Adipocyte (in vitro differentiated cells): ENCODE measurements at regions not wholly inside any gene's neighbourhood (a gene's known extent, or its start where the extent isn't known, plus 50 kb on each side); places are given as distances from the start of the nearest gene placed in this dataset.

Source experiments
- DNase-seq: peaks from one replicate; pipeline ENCODE4 v3.0.0-alpha.2; 2015; ENCODE audit warnings: low read depth
- H3K27me3 ChIP-seq: replicated peaks from 2 replicates; pipeline ENCODE4 v1.7.0; 2013; ENCODE audit warnings: mild to moderate bottlenecking, low read length, moderate library complexity; ENCODE audit not compliant: control insufficient read depth, insufficient read depth
- H3K36me3 ChIP-seq: 2 replicates; pipeline ENCODE4 v1.7.0; 2013; ENCODE audit warnings: low read length, mild to moderate bottlenecking, moderate library complexity; ENCODE audit not compliant: control insufficient read depth, insufficient read depth, severe bottlenecking
- H3K4me1 ChIP-seq: 2 replicates; pipeline ENCODE4 v1.7.0; 2013; ENCODE audit warnings: mild to moderate bottlenecking, low read length, moderate library complexity; ENCODE audit not compliant: control insufficient read depth, insufficient read depth
- H3K4me3 ChIP-seq: 2 replicates; pipeline ENCODE4 v1.7.0; 2013; ENCODE audit warnings: mild to moderate bottlenecking, low read length, moderate library complexity
- H3K9ac ChIP-seq: 2 replicates; pipeline ENCODE4 v1.7.0; 2013; ENCODE audit warnings: mild to moderate bottlenecking, low read length, moderate library complexity
- H3K9me3 ChIP-seq: 2 replicates; pipeline ENCODE4 v1.7.0; 2013; ENCODE audit warnings: mild to moderate bottlenecking, low read length, moderate library complexity; ENCODE audit not compliant: control insufficient read depth

- no peak for DNase-seq
- no peaks in the 10 kb centered on the region for H3K36me3 ChIP-seq
Measured at GRCh38 chr1:194602184-194602583, 1415.8 kb upstream of the B3GALT2 start.

GRCh38 chr1:194600716-194601115 lies 1414.3 kb upstream of the B3GALT2 start:
- no peak for DNase-seq
- no peaks in the 10 kb centered on the region for H3K9me3 ChIP-seq
- H3K36me3 ChIP-seq, result no peaks in the 10 kb centered on the region
- H3K9ac ChIP-seq, result no peak overlapping the region
- H3K4me3 ChIP-seq, result no peak overlapping the region
- H3K4me1 ChIP-seq, result no peaks in the 10 kb centered on the region
- H3K27me3 ChIP-seq, result no peaks in the 10 kb centered on the region

More at GRCh38 chr1:194602184-194602583, 1415.8 kb upstream of the B3GALT2 start:
- Histone ChIP-seq H3K4me1 (no peaks in the 10 kb centered on the region), H3K27me3 (no peaks in the 10 kb centered on the region), H3K9ac (no peak overlapping the region), H3K9me3 (no peaks in the 10 kb centered on the region), H3K4me3 (no peak overlapping the region)

GRCh38 chr1:194598098-194598497 lies 1411.7 kb upstream of the B3GALT2 start:
- no peaks in the 10 kb centered on the region for H3K4me1 ChIP-seq
- H3K27me3 ChIP-seq, result no peaks in the 10 kb centered on the region
- H3K9ac ChIP-seq, result no peak overlapping the region
- DNase-seq, result no peak
- no peak overlapping the region for H3K4me3 ChIP-seq
- no peaks in the 10 kb centered on the region for H3K9me3 ChIP-seq
- H3K36me3 ChIP-seq, result no peaks in the 10 kb centered on the region

GRCh38 chr1:194586302-194586701 lies 1399.9 kb upstream of the B3GALT2 start:
- Histone ChIP-seq H3K36me3 (no peaks in the 10 kb centered on the region), H3K4me1 (no peaks in the 10 kb centered on the region), H3K9ac (no peak overlapping the region), H3K9me3 (peaks cover 7% of the 10 kb centered on the region), H3K4me3 (no peak overlapping the region), H3K27me3 (no peaks in the 10 kb centered on the region)
- peak; percentile 36 for DNase-seq

- H3K9ac ChIP-seq, result no peak overlapping the region
- H3K9me3 ChIP-seq, result peaks cover 7% of the 10 kb centered on the region
- no peaks in the 10 kb centered on the region for H3K27me3 ChIP-seq
- H3K4me1 ChIP-seq, result no peaks in the 10 kb centered on the region
- H3K36me3 ChIP-seq, result no peaks in the 10 kb centered on the region
- H3K4me3 ChIP-seq, result no peak overlapping the region
- no peak for DNase-seq
Measured at GRCh38 chr1:194584052-194584451, 1397.6 kb upstream of the B3GALT2 start.

GRCh38 chr1:194570476-194570875 lies 1384.1 kb upstream of the B3GALT2 start:
- Histone ChIP-seq H3K4me1 (no peaks in the 10 kb centered on the region), H3K4me3 (no peak overlapping the region), H3K9me3 (peaks cover 4% of the 10 kb centered on the region), H3K9ac (no peak overlapping the region), H3K36me3 (no peaks in the 10 kb centered on the region), H3K27me3 (no peaks in the 10 kb centered on the region)
- peak; percentile 66 for DNase-seq

GRCh38 chr1:194568610-194569009 lies 1382.2 kb upstream of the B3GALT2 start:
- peak; percentile 15 for DNase-seq
- Histone ChIP-seq H3K27me3 (no peaks in the 10 kb centered on the region), H3K4me3 (no peak overlapping the region), H3K4me1 (no peaks in the 10 kb centered on the region), H3K9me3 (peaks cover 4% of the 10 kb centered on the region), H3K36me3 (no peaks in the 10 kb centered on the region), H3K9ac (no peak overlapping the region)

GRCh38 chr1:194548071-194548470 lies 1361.7 kb upstream of the B3GALT2 start:
- DNase-seq, result peak; percentile 6
- no peak overlapping the region for H3K9ac ChIP-seq
- no peaks in the 10 kb centered on the region for H3K4me1 ChIP-seq
- H3K4me3 ChIP-seq, result no peak overlapping the region
- no peaks in the 10 kb centered on the region for H3K36me3 ChIP-seq
- no peaks in the 10 kb centered on the region for H3K27me3 ChIP-seq
- H3K9me3 ChIP-seq, result peaks cover 13% of the 10 kb centered on the region

- H3K4me1 ChIP-seq, result no peaks in the 10 kb centered on the region
- no peaks in the 10 kb centered on the region for H3K36me3 ChIP-seq
- no peak overlapping the region for H3K9ac ChIP-seq
- H3K4me3 ChIP-seq, result no peak overlapping the region
- H3K9me3 ChIP-seq, result no peaks in the 10 kb centered on the region
- no peak for DNase-seq
- no peaks in the 10 kb centered on the region for H3K27me3 ChIP-seq
Measured at GRCh38 chr1:194544012-194544411, 1357.6 kb upstream of the B3GALT2 start.

GRCh38 chr1:194538453-194538852 lies 1352.0 kb upstream of the B3GALT2 start:
- no peaks in the 10 kb centered on the region for H3K4me1 ChIP-seq
- H3K9ac ChIP-seq, result no peak overlapping the region
- no peak for DNase-seq
- no peaks in the 10 kb centered on the region for H3K36me3 ChIP-seq
- H3K27me3 ChIP-seq, result no peaks in the 10 kb centered on the region
- no peaks in the 10 kb centered on the region for H3K9me3 ChIP-seq
- no peak overlapping the region for H3K4me3 ChIP-seq

GRCh38 chr1:194537521-194537920 lies 1351.1 kb upstream of the B3GALT2 start:
- H3K4me3 ChIP-seq, result no peak overlapping the region
- H3K4me1 ChIP-seq, result no peaks in the 10 kb centered on the region
- no peak overlapping the region for H3K9ac ChIP-seq
- no peak for DNase-seq
- H3K9me3 ChIP-seq, result no peaks in the 10 kb centered on the region
- H3K36me3 ChIP-seq, result no peaks in the 10 kb centered on the region
- H3K27me3 ChIP-seq, result no peaks in the 10 kb centered on the region

GRCh38 chr1:194535369-194535768 lies 1349.0 kb upstream of the B3GALT2 start:
- H3K9me3 ChIP-seq, result no peaks in the 10 kb centered on the region
- H3K27me3 ChIP-seq, result no peaks in the 10 kb centered on the region
- no peak overlapping the region for H3K9ac ChIP-seq
- no peak for DNase-seq
- H3K36me3 ChIP-seq, result no peaks in the 10 kb centered on the region
- H3K4me1 ChIP-seq, result no peaks in the 10 kb centered on the region
- H3K4me3 ChIP-seq, result no peak overlapping the region
